ENCODE measurements at regions not wholly inside any gene's neighbourhood (a gene's known extent, or its start where the extent isn't known, plus 50 kb on each side); places are given as distances from the start of the nearest gene placed in this dataset.

GRCh38 chr5:135231289-135231688 lies 167.7 kb downstream of the MACROH2A1 start:
- no peak for TF ChIP-seq CTCF (IDR thresholded peaks at IDR 0.05)
- no peak for TF ChIP-seq POLR2AphosphoS5 (IDR thresholded peaks at IDR 0.05; ENCODE audit: insufficient read depth in 1 of 2, low read depth in 1 of 2)

Data from vagina (tissue), 2 donors.